Caco-2 (cell line): ENCODE measurements at regions not wholly inside any gene's neighbourhood (a gene's known extent, or its start where the extent isn't known, plus 50 kb on each side); places are given as distances from the start of the nearest gene placed in this dataset.
A peak's percentile ranks its signal among the peaks of the same experiment; 100 is the strongest.

Experiments
- BruUV-seq: library from RNA; stranded (reverse); fragments of 400-500 nt; replicated peaks from 2 replicates; lab custom pipeline; 2021; lab: Mats Ljungman, UMichigan
- CTCF ChIA-PET: fragments of 300-600 bp; sonication (Branson Sonifier 250); formaldehyde crosslinking; loops from one replicate; lab custom pipeline; 2022; ENCODE audit warnings: antibody characterized with exemption; lab: Charles Lee
- POLR2A ChIA-PET: fragments of 300-600 bp; sonication (Branson Sonifier 250); formaldehyde crosslinking; loops from one replicate; lab custom pipeline; 2022; ENCODE audit warnings: antibody characterized with exemption; lab: Charles Lee
- DNase-seq, 2 experiments: peaks; one replicate each; pipeline versions ENCODE4 v3.0.0 to v3.0.0-alpha.2; 2020 to 2022
- H3K27me3 ChIP-seq: replicated peaks from 2 replicates; pipeline ENCODE4 v1.6.0; 2011; ENCODE audit warnings: low read length; ENCODE audit not compliant: control insufficient read depth, insufficient read depth
- H3K36me3 ChIP-seq: 2 replicates; pipeline ENCODE4 v1.5.1; 2011; ENCODE audit warnings: low read length; ENCODE audit not compliant: control insufficient read depth, insufficient read depth
- H3K4me1 ChIP-seq: fragments of 250-450 bp; sonication (Bioruptor Pico); 2 replicates; pipeline ENCODE4 v1.5.1; 2020; ENCODE audit warnings: mild to moderate bottlenecking
- H3K4me3 ChIP-seq: 2 replicates; pipeline ENCODE4 v1.5.1; 2011; ENCODE audit warnings: low read depth, mild to moderate bottlenecking, control low read depth, low read length
- H3K9me3 ChIP-seq: fragments of 250-450 bp; sonication (Bioruptor Pico); 2 replicates; pipeline ENCODE4 v1.5.1; 2020; ENCODE audit warnings: mild to moderate bottlenecking, moderate library complexity
- H3K27ac Mint-ChIP-seq: one replicate; pipeline ENCODE4 v1.8.0; 2022; ENCODE audit warnings: mixed read lengths; ENCODE audit not compliant: unreplicated experiment
- H3K27me3 Mint-ChIP-seq: one replicate; pipeline ENCODE4 v1.8.0; 2022; ENCODE audit warnings: mixed read lengths; ENCODE audit not compliant: insufficient read depth, unreplicated experiment
- H3K36me3 Mint-ChIP-seq: one replicate; pipeline ENCODE4 v1.8.0; 2022; ENCODE audit warnings: mild to moderate bottlenecking, mixed read lengths; ENCODE audit not compliant: insufficient read depth, unreplicated experiment
- H3K4me1 Mint-ChIP-seq: one replicate; pipeline ENCODE4 v1.8.0; 2022; ENCODE audit warnings: low read depth, mixed read lengths; ENCODE audit not compliant: unreplicated experiment
- H3K4me3 Mint-ChIP-seq: one replicate; pipeline ENCODE4 v1.8.0; 2022; ENCODE audit warnings: mild to moderate bottlenecking, moderate library complexity, mixed read lengths; ENCODE audit not compliant: unreplicated experiment
- H3K9me3 Mint-ChIP-seq: one replicate; pipeline ENCODE4 v1.8.0; 2022; ENCODE audit warnings: mixed read lengths; ENCODE audit not compliant: unreplicated experiment
- intact Hi-C: fragments of 100-400 bp; cut with micrococcal nuclease; formaldehyde crosslinking; loops from one replicate; pipeline ENCODE4 v1.10.0; 2022; ENCODE audit not compliant: unreplicated experiment
- TF ChIP-seq, protein P1 (sequence below), 2 experiments: fragments of 200-600 bp in 1 of 2; IDR thresholded peaks; 1 replicate in 1 of 2; 2 replicates in 1 of 2; pipeline versions ENCODE4 v1.5.1 to v1.8.0; 2011 to 2022; ENCODE audit warnings: antibody characterized with exemption in 1 of 2, control low read depth in 1 of 2, inconsistent platforms in 1 of 2, low read depth in 1 of 2, low read length in 1 of 2, mild to moderate bottlenecking in 1 of 2, moderate library complexity in 1 of 2; ENCODE audit not compliant: insufficient read depth in 1 of 2, severe bottlenecking in 1 of 2, unreplicated experiment in 1 of 2

DNA sequence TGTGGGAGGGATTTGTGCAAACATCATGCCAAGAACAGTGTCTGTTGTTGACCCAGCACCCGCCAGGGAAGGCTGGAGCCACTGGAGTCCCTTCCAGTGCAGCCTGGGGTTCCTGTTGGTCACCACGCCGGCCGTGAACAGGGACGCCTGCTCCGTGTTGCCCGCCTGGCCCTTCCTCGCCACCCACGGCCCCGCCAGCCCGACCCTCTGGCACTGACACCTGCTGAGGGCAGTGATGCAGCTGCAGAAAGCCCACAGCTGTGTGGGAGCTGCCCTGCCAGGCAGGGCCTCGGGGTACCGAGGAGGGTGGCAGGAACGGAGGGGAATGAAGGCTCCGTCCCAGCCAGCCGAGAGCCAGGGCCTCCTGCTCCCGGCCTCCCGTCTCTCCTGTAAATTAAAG, 75.5 kb upstream of the SLCO4A1 start:
- H3K27me3 ChIP-seq = no peaks in the 10 kb centered on the region
- peaks cover 4% of the 10 kb centered on the region; the same call in 1 of the 2 replicates for H3K4me1 ChIP-seq
- no peak overlapping the region for H3K4me3 ChIP-seq
- H3K36me3 ChIP-seq = no peaks in the 10 kb centered on the region
- peaks cover 13% of the 10 kb centered on the region for H3K27me3 Mint-ChIP-seq
- ChIA-PET POLR2A (no interaction called here), CTCF (interaction anchor here (0.6 to 0.8 kb wide), 3 partner anchors 9 to 159 kb away, joined by 3 read pairs; no protein-coding TSS in a partner anchor)
- intact Hi-C loops = no loop called here
- TF ChIP-seq, protein P1, sequence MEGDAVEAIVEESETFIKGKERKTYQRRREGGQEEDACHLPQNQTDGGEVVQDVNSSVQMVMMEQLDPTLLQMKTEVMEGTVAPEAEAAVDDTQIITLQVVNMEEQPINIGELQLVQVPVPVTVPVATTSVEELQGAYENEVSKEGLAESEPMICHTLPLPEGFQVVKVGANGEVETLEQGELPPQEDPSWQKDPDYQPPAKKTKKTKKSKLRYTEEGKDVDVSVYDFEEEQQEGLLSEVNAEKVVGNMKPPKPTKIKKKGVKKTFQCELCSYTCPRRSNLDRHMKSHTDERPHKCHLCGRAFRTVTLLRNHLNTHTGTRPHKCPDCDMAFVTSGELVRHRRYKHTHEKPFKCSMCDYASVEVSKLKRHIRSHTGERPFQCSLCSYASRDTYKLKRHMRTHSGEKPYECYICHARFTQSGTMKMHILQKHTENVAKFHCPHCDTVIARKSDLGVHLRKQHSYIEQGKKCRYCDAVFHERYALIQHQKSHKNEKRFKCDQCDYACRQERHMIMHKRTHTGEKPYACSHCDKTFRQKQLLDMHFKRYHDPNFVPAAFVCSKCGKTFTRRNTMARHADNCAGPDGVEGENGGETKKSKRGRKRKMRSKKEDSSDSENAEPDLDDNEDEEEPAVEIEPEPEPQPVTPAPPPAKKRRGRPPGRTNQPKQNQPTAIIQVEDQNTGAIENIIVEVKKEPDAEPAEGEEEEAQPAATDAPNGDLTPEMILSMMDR (IDR thresholded peaks at IDR 0.05; ENCODE audit: insufficient read depth in 1 of 2, low read depth in 1 of 2, low read length in 1 of 2, severe bottlenecking in 1 of 2, unreplicated experiment in 1 of 2) = no peak
- DNase-seq = no peak
- BruUV-seq = no TSS peak
- H3K9me3 Mint-ChIP-seq = no peaks in the 10 kb centered on the region
- no peaks in the 10 kb centered on the region for H3K9me3 ChIP-seq
- no peaks in the 10 kb centered on the region for H3K4me1 Mint-ChIP-seq
- no peak overlapping the region for H3K4me3 Mint-ChIP-seq
- no peak overlapping the region for H3K27ac Mint-ChIP-seq
- no peaks in the 10 kb centered on the region for H3K36me3 Mint-ChIP-seq

GRCh38 chr20:62567246-62568044, 74.9 kb upstream of the SLCO4A1 start:
- Histone ChIP-seq H3K4me3 (no peak overlapping the region), H3K27me3 (no peaks in the 10 kb centered on the region), H3K4me1 (no peaks in the 10 kb centered on the region), H3K9me3 (no peaks in the 10 kb centered on the region), H3K36me3 (no peaks in the 10 kb centered on the region)
- DNase-seq = peak in 1 of 2 experiments; percentile 50
- intact Hi-C loops = no loop called here
- ChIA-PET POLR2A (no interaction called here), CTCF (interaction anchor here (0.6 to 0.8 kb wide), 3 partner anchors 10 to 160 kb away, joined by 3 read pairs; no protein-coding TSS in a partner anchor)
- no peaks in the 10 kb centered on the region for H3K9me3 Mint-ChIP-seq
- TF ChIP-seq, protein P1 (IDR thresholded peaks at IDR 0.05; ENCODE audit: insufficient read depth in 1 of 2, low read depth in 1 of 2, low read length in 1 of 2, severe bottlenecking in 1 of 2, unreplicated experiment in 1 of 2) = no peak
- no TSS peak for BruUV-seq
- peaks cover 19% of the 10 kb centered on the region for H3K27me3 Mint-ChIP-seq
- no peak overlapping the region for H3K27ac Mint-ChIP-seq
- no peaks in the 10 kb centered on the region for H3K4me1 Mint-ChIP-seq
- H3K4me3 Mint-ChIP-seq = no peak overlapping the region
- H3K36me3 Mint-ChIP-seq = no peaks in the 10 kb centered on the region

GRCh38 chr20:62568045-62568389, 74.3 kb upstream of the SLCO4A1 start:
- H3K27ac Mint-ChIP-seq = no peak overlapping the region
- H3K27me3 ChIP-seq = no peaks in the 10 kb centered on the region
- no peak overlapping the region for H3K4me3 Mint-ChIP-seq
- no peak overlapping the region for H3K4me3 ChIP-seq
- no peaks in the 10 kb centered on the region for H3K4me1 Mint-ChIP-seq
- no peaks in the 10 kb centered on the region for H3K36me3 Mint-ChIP-seq
- H3K27me3 Mint-ChIP-seq = peaks cover 20% of the 10 kb centered on the region
- intact Hi-C loops = no loop called here
- TF ChIP-seq, protein P1 (IDR thresholded peaks at IDR 0.05; ENCODE audit: insufficient read depth in 1 of 2, low read depth in 1 of 2, low read length in 1 of 2, severe bottlenecking in 1 of 2, unreplicated experiment in 1 of 2) = no peak
- no peaks in the 10 kb centered on the region for H3K36me3 ChIP-seq
- no peaks in the 10 kb centered on the region for H3K4me1 ChIP-seq
- ChIA-PET POLR2A (no interaction called here), CTCF (no interaction called here)
- BruUV-seq = no TSS peak
- H3K9me3 ChIP-seq = no peaks in the 10 kb centered on the region
- DNase-seq = no peak
- H3K9me3 Mint-ChIP-seq = no peaks in the 10 kb centered on the region
